ENCODE measurements at regions not wholly inside any gene's neighbourhood (a gene's known extent, or its start where the extent isn't known, plus 50 kb on each side); places are given as distances from the start of the nearest gene placed in this dataset.

GRCh38 chrX:79084923-79085322, 59.6 kb upstream of the GPR174 start:
- no peaks in the 10 kb centered on the region; the same call in 1 of the 2 replicates for H3K27me3 ChIP-seq (ENCODE audit: low read length)
- H3F3A ChIP-seq (ENCODE audit: low read length, unreplicated experiment): no peaks in the 10 kb centered on the region
- POLR2A ChIA-PET (ENCODE audit: unreplicated experiment): no interaction called here

GRCh38 chrX:79089896-79090584, 54.4 kb upstream of the GPR174 start:
- H3K4me2 ChIP-seq (ENCODE audit: low read length): no peak overlapping the region
- no peaks in the 10 kb centered on the region for H3F3A ChIP-seq (ENCODE audit: low read length, unreplicated experiment)
- POLR2A ChIA-PET (ENCODE audit: unreplicated experiment): no interaction called here
- no peaks in the 10 kb centered on the region for H3K36me3 ChIP-seq (ENCODE audit: low read depth, low read length)
- DNase-seq (no peak), ATAC-seq (no peak)
- no peak overlapping the region for H2AFZ ChIP-seq (ENCODE audit: low read length)
- TF ChIP-seq, protein P1, sequence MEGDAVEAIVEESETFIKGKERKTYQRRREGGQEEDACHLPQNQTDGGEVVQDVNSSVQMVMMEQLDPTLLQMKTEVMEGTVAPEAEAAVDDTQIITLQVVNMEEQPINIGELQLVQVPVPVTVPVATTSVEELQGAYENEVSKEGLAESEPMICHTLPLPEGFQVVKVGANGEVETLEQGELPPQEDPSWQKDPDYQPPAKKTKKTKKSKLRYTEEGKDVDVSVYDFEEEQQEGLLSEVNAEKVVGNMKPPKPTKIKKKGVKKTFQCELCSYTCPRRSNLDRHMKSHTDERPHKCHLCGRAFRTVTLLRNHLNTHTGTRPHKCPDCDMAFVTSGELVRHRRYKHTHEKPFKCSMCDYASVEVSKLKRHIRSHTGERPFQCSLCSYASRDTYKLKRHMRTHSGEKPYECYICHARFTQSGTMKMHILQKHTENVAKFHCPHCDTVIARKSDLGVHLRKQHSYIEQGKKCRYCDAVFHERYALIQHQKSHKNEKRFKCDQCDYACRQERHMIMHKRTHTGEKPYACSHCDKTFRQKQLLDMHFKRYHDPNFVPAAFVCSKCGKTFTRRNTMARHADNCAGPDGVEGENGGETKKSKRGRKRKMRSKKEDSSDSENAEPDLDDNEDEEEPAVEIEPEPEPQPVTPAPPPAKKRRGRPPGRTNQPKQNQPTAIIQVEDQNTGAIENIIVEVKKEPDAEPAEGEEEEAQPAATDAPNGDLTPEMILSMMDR (conservative IDR thresholded peaks at IDR 0.05; ENCODE audit: low read depth, low read length): no peak
- no peak for TF ChIP-seq EZH2 (IDR thresholded peaks at IDR 0.05; ENCODE audit: low read length, unreplicated experiment)
- TF ChIP-seq EZH2phosphoT487 (IDR thresholded peaks at IDR 0.05; ENCODE audit: borderline replicate concordance, low read length): no peak
- no peaks in the 10 kb centered on the region for H3K9me2 ChIP-seq (replicated peaks; ENCODE audit: low read length)
- H3K27ac ChIP-seq (ENCODE audit: low read length): no peak overlapping the region
- CTCF ChIA-PET: no interaction called here
- no TSS peak for BruUV-seq (replicated peaks)
- no peak overlapping the region for H3K9ac ChIP-seq (ENCODE audit: low read length)
- no peaks in the 10 kb centered on the region for H3K9me3 ChIP-seq (ENCODE audit: low read length)
- no peak overlapping the region for H3K4me3 ChIP-seq (ENCODE audit: low read length)
- no peaks in the 10 kb centered on the region for H3K4me1 ChIP-seq (ENCODE audit: insufficient read depth, low read length)
- no peaks in the 10 kb centered on the region for H3K27me3 ChIP-seq (ENCODE audit: low read length)
- no peaks in the 10 kb centered on the region for H4K20me1 ChIP-seq (ENCODE audit: low read length)
- H3K79me2 ChIP-seq (ENCODE audit: low read length): no peaks in the 10 kb centered on the region
- intact Hi-C loops (cut with micrococcal nuclease): no loop called here

More at GRCh38 chrX:79084923-79085322, 59.6 kb upstream of the GPR174 start:
- Histone ChIP-seq H3K9ac (ENCODE audit: low read length) (no peak overlapping the region), H3K4me3 (ENCODE audit: low read length) (no peak overlapping the region), H3K9me2 (replicated peaks; ENCODE audit: low read length) (no peaks in the 10 kb centered on the region), H3K27ac (ENCODE audit: low read length) (no peak overlapping the region), H3K4me2 (ENCODE audit: low read length) (no peak overlapping the region), H3K9me3 (ENCODE audit: low read length) (no peaks in the 10 kb centered on the region), H2AFZ (ENCODE audit: low read length) (no peak overlapping the region), H3K4me1 (ENCODE audit: insufficient read depth, low read length) (no peaks in the 10 kb centered on the region), H3K36me3 (ENCODE audit: low read depth, low read length) (no peaks in the 10 kb centered on the region), H4K20me1 (ENCODE audit: low read length) (no peaks in the 10 kb centered on the region), H3K79me2 (ENCODE audit: low read length) (no peaks in the 10 kb centered on the region)
- ATAC-seq: no peak
- intact Hi-C loops (cut with micrococcal nuclease): loop anchor here (5.0 kb wide), 1 partner anchor 198 kb away; no protein-coding TSS in a partner anchor
- CTCF ChIA-PET: no interaction called here
- BruUV-seq (replicated peaks): no TSS peak
- no peak for DNase-seq
- TF ChIP-seq EZH2 (IDR thresholded peaks at IDR 0.05; ENCODE audit: low read length, unreplicated experiment) (no peak), EZH2phosphoT487 (IDR thresholded peaks at IDR 0.05; ENCODE audit: borderline replicate concordance, low read length) (no peak)
- TF ChIP-seq, protein P1 (conservative IDR thresholded peaks at IDR 0.05; ENCODE audit: low read depth, low read length): no peak

GRCh38 chrX:79094075-79094832, 50.2 kb upstream of the GPR174 start:
- no peaks in the 10 kb centered on the region for H4K20me1 ChIP-seq (ENCODE audit: low read length)
- CTCF ChIA-PET: no interaction called here
- no peaks in the 10 kb centered on the region for H3K9me3 ChIP-seq (ENCODE audit: low read length)
- H3K9ac ChIP-seq (ENCODE audit: low read length): no peak overlapping the region
- H3K9me2 ChIP-seq (replicated peaks; ENCODE audit: low read length): no peaks in the 10 kb centered on the region
- H3K4me1 ChIP-seq (ENCODE audit: insufficient read depth, low read length): no peaks in the 10 kb centered on the region
- no peak overlapping the region for H3K27ac ChIP-seq (ENCODE audit: low read length)
- H3F3A ChIP-seq (ENCODE audit: low read length, unreplicated experiment): no peaks in the 10 kb centered on the region
- H3K4me3 ChIP-seq (ENCODE audit: low read length): no peak overlapping the region
- intact Hi-C loops (cut with micrococcal nuclease): no loop called here
- BruUV-seq (replicated peaks): no TSS peak
- no peaks in the 10 kb centered on the region for H3K27me3 ChIP-seq (ENCODE audit: low read length)
- POLR2A ChIA-PET (ENCODE audit: unreplicated experiment): no interaction called here
- no peak overlapping the region for H3K4me2 ChIP-seq (ENCODE audit: low read length)
- TF ChIP-seq EZH2 (IDR thresholded peaks at IDR 0.05; ENCODE audit: low read length, unreplicated experiment) (no peak), EZH2phosphoT487 (IDR thresholded peaks at IDR 0.05; ENCODE audit: borderline replicate concordance, low read length) (no peak)
- TF ChIP-seq, protein P1 (conservative IDR thresholded peaks at IDR 0.05; ENCODE audit: low read depth, low read length): no peak
- H2AFZ ChIP-seq (ENCODE audit: low read length): no peak overlapping the region
- no peaks in the 10 kb centered on the region for H3K36me3 ChIP-seq (ENCODE audit: low read depth, low read length)
- DNase-seq (no peak), ATAC-seq (no peak)
- no peaks in the 10 kb centered on the region for H3K79me2 ChIP-seq (ENCODE audit: low read length)

Measured in PC-3 (cell line).